ENCODE measurements at regions not wholly inside any gene's neighbourhood (a gene's known extent, or its start where the extent isn't known, plus 50 kb on each side); places are given as distances from the start of the nearest gene placed in this dataset.

DNA sequence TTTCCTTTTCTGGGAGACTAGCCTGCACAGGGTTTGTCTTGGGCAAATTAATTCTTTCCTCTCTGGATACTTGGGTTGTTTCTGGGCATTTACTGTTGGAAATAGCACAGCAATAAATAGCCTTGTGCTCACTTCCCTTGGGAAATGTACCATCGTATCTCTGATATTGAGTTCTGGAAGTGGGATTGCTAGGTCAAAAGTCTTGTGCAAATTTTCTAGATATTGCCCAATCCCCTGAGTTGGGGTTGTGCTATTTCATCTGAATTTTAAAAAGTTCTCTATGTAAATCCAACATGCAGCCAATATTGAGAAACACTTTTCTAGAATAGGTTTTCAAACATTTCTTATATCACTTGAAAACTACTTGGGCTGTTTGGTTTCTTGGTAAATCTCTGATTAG is 64.0 kb upstream of the ELOVL5 start:
- no peak for DNase-seq

DNA sequence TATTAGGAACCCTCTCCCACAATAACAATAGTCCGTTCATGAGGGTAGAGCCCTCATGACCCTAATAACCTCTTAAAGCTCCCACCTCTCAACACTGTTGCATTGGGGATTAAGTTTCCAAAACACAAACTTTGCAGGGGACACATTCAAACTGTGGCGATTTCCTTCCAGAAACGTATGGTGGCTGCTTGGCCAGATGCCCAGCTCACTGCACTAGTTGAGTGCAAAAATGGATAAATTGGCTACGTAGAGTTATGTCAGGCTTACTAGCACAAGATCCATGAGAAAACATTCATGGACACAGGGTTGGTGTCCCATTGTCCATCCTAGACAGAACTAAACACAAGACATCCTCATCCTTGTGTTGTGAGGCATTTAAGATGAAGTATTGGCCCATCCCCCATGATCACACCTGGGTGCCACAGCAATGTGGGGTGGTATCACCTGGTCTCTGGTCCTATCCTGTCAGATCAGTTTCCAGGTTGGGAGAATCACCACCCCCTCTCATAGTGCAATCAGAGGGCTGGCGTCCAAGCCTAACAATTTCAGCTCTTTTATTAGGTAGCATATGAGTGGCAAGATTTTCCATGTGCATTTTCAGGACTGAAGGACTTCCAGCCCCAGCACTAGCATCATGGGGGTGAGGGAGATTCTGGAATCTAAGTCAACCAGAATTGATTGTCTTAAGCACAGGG is 63.4 kb upstream of the ELOVL5 start:
- DNase-seq: no peak

DNA sequence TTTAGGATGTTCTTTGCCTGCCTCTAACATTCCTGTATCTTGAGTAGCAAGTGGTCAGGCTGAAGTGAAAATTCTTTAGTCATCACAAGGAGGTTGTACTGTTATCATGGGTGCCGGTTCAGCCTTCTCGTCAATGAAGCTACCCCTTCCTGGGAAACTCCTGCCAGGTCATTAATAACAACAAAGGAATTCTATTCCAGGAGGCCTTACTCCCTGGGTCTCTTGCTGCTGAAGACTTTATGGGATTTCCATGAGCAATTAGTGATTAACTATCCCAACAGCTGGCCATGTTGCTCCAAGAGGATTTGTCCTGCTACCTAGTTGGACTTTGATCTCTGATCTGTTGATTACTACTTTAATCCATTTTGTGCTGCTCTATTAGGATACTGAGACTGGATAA is 62.7 kb upstream of the ELOVL5 start:
- no peak for DNase-seq

DNA sequence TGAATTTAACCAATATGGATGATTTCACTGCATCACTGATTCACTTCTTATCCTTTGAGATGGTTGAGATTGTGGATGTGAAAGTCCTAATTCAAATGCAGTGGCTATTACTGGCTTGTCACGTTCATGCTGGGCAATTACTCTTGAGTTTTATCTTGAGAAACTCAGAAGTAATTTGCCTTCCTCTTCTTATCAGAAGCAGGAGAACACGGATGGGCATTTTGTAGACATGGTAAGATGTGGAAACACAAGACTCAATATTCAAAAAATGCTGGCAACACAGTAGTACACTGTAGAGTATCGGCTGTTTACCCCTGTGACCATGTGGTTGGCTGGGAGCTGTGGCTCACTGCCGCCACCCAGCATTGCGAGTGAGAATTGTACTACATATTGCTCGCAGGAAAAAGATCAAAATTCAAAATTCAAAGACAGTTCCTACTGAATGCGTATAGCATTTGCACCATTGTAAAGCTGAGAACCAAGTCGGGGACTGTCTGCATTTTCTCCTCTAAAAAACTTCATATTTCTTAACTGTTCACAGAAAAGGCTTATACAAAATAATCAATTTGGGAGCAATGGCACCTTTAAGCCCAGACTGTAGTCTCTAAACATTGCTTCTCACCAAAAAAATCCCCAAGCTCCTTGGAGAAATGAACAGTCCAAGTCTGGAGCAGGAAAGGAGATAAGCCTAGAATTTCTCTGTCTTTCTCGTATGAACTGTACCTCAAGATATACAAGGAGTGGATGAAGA is 61.9 kb upstream of the ELOVL5 start:
- peak; percentile 69 to 72 for DNase-seq

DNA sequence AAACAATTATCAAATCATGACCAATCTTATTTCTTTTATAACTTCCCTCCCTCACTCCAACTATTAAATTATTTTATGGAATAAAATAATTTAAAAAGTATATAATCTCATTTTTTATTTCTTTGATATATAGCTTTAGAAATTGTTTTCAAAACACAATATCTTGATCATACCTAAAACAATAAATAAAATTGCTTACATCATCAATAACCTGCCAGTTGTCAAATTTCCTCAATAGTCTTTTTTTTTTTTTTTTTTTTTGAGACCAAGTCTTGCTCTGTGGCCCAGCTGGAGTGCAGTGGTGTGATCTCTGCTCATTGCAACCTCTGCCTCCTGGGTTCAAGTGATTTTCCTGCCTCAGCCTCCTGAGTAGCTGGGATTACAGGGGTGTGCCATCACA is 60.1 kb upstream of the ELOVL5 start:
- no peak for DNase-seq

DNA sequence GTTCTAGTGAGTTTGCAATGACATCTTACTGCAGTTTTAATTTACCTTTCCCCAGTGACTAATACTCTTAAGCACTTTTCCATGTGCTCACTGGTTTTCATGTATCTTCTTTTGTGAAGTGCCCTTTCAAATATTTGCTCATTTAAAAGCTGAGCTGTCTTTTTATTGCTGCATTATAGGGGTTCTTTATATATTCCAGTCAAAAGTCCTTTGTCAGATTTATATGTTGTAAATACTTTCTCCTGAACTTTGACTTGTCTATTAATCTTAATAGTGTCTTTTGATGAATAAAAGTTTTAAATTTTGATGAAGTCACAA is 50.2 kb upstream of the ELOVL5 start:
- no peak for DNase-seq

DNA sequence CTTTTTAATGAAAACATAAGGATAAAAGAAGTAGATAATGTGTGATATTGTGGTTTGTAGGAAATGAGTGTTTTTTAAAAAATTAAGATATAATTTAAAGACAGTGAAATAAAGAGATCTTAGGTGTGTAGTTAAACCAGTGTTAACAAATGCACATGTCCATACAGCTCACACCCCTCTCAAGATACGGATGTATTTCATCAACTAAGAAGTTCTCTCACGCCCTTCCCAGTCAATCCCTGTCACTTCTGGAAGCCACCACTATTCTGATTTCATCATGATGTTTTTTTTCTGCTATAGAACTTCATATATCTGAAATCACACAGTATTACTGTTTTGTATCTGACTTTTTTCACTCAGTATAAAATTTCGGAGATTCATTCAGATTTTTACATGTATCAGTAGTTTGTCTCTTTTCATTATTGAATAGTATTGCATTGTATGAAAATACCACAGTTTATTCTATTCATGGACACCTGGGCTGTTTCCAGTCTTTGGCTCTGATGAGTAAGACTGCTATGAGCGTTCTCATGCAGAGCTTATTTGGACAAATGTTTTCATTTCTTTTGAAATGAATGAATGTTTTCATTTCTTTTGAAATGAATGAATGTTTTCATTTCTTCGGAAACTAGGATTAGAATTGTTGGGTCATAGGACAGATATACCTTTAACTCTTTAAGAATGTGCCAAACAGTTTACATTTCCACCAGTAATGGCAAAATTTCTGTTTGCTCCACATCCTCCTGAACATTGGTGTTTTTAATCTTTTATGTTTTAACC is 49.7 kb upstream of the ELOVL5 start:
- no peak for DNase-seq
